Hepatocyte (in vitro differentiated cells): ENCODE measurements at regions not wholly inside any gene's neighbourhood (a gene's known extent, or its start where the extent isn't known, plus 50 kb on each side); places are given as distances from the start of the nearest gene placed in this dataset.

ENCODE experiments used
- CTCF ChIP-seq: fragments of 200-600 bp; sonication (generic); IDR thresholded peaks from 2 replicates; pipeline ENCODE4 v1.5.1; 2016; ENCODE audit warnings: antibody characterized with exemption, mild to moderate bottlenecking; ENCODE audit not compliant: poor library complexity
- EZH2 ChIP-seq: fragments of 200-600 bp; sonication (generic); IDR thresholded peaks from 2 replicates; pipeline ENCODE4 v1.6.1; 2016; ENCODE audit warnings: antibody characterized with exemption, mild to moderate bottlenecking, borderline replicate concordance

GRCh38 chr12:81968421-81968820 is 209.3 kb upstream of the PPFIA2 start:
- TF ChIP-seq CTCF (no peak), EZH2 (no peak)
